HEK293 (cell line): ENCODE measurements at regions not wholly inside any gene's neighbourhood (a gene's known extent, or its start where the extent isn't known, plus 50 kb on each side); places are given as distances from the start of the nearest gene placed in this dataset.

Experiments
- CTCF ChIA-PET: fragments of 350-600 bp; formaldehyde crosslinking; extraction: SDS; loops from one replicate; lab custom pipeline; 2021; ENCODE audit warnings: antibody characterized with exemption; lab: Yijun Ruan, JAX
- POLR2A ChIA-PET: fragments of 300-600 bp; formaldehyde crosslinking; extraction: SDS; loops from one replicate; lab custom pipeline; 2020; ENCODE audit warnings: antibody characterized with exemption, inconsistent platforms; lab: Yijun Ruan, JAX
- H3K27ac ChIP-seq: fragments of 200-500 bp; sonication (Bioruptor generic); 2 replicates; pipeline ENCODE4 v1.5.1; 2014; ENCODE audit warnings: low read depth, low read length, control low read depth, inconsistent platforms; ENCODE audit errors: extremely low read depth
- H3K36me3 ChIP-seq, 2 experiments: fragments of 200-500 bp in 1 of 2; sonication (Bioruptor generic) in 1 of 2; 1 replicate in 1 of 2; 2 replicates in 1 of 2; pipeline ENCODE4 v1.5.1; 2014 to 2017; ENCODE audit warnings: inconsistent platforms in 2 of 2, low read length in 2 of 2; ENCODE audit not compliant: control insufficient read depth in 2 of 2, insufficient read depth in 1 of 2
- H3K4me1 ChIP-seq: fragments of 200-500 bp; sonication (Bioruptor generic); 2 replicates; pipeline ENCODE4 v1.5.1; 2014; ENCODE audit warnings: mild to moderate bottlenecking, low read length, inconsistent platforms; ENCODE audit not compliant: control insufficient read depth, insufficient read depth
- H3K4me3 ChIP-seq: 2 replicates; pipeline ENCODE4 v1.5.1; 2011; ENCODE audit warnings: low read depth, mild to moderate bottlenecking, control low read depth, low read length, moderate library complexity
- H3K9me3 ChIP-seq: fragments of 200-500 bp; sonication (Bioruptor generic); 2 replicates; pipeline ENCODE4 v1.5.1; 2014; ENCODE audit warnings: low read depth, low read length, inconsistent platforms; ENCODE audit not compliant: control insufficient read depth, insufficient read depth
- KLF1 ChIP-seq: fragments of 450-650 bp; formaldehyde crosslinking; IDR thresholded peaks from 2 replicates; pipeline ENCODE4 v1.5.1; 2016; ENCODE audit warnings: missing biosample characterization, missing genetic modification characterization
- KLF7 ChIP-seq: fragments of 450-650 bp; formaldehyde crosslinking; IDR thresholded peaks from 2 replicates; pipeline ENCODE4 v1.5.1; 2016; ENCODE audit warnings: missing biosample characterization, missing genetic modification characterization, borderline replicate concordance
- RBAK ChIP-seq: fragments of 450-650 bp; formaldehyde crosslinking; IDR thresholded peaks from 2 replicates; pipeline ENCODE4 v1.5.1; 2016; ENCODE audit warnings: missing biosample characterization, missing genetic modification characterization
- ZBTB48 ChIP-seq: fragments of 450-650 bp; formaldehyde crosslinking; IDR thresholded peaks from 2 replicates; pipeline ENCODE4 v1.5.1; 2016; ENCODE audit warnings: missing biosample characterization, missing genetic modification characterization
- ZBTB8A ChIP-seq: fragments of 450-650 bp; formaldehyde crosslinking; IDR thresholded peaks from 2 replicates; pipeline ENCODE4 v1.5.1; 2016; ENCODE audit warnings: missing biosample characterization, missing genetic modification characterization
- ZFP37 ChIP-seq: fragments of 450-650 bp; formaldehyde crosslinking; IDR thresholded peaks from 2 replicates; pipeline ENCODE4 v1.5.1; 2016; ENCODE audit warnings: missing biosample characterization, missing genetic modification characterization
- ZNF311 ChIP-seq: fragments of 450-650 bp; formaldehyde crosslinking; IDR thresholded peaks from 2 replicates; pipeline ENCODE4 v1.5.1; 2017; ENCODE audit warnings: missing biosample characterization, missing genetic modification characterization, borderline replicate concordance
- ZNF514 ChIP-seq: fragments of 450-650 bp; formaldehyde crosslinking; IDR thresholded peaks from 2 replicates; pipeline ENCODE4 v1.5.1; 2016; ENCODE audit warnings: missing biosample characterization, missing genetic modification characterization
- ZNF654 ChIP-seq: fragments of 450-650 bp; formaldehyde crosslinking; IDR thresholded peaks from 2 replicates; pipeline ENCODE4 v1.5.1; 2016; ENCODE audit warnings: low read depth, missing biosample characterization, missing genetic modification characterization
- ZNF660 ChIP-seq: fragments of 450-650 bp; IDR thresholded peaks from 2 replicates; pipeline ENCODE4 v1.5.1; 2018; ENCODE audit warnings: missing biosample characterization, mild to moderate bottlenecking, missing genetic modification characterization
- TF ChIP-seq, protein P1 (sequence below): fragments of 450-650 bp; formaldehyde crosslinking; IDR thresholded peaks from 2 replicates; pipeline ENCODE4 v1.5.1; 2016; ENCODE audit warnings: missing biosample characterization, missing genetic modification characterization
- TF ChIP-seq, protein P2 (sequence below): fragments of 450-650 bp; formaldehyde crosslinking; IDR thresholded peaks from 2 replicates; pipeline ENCODE4 v1.5.0; 2017; ENCODE audit warnings: missing biosample characterization, missing genetic modification characterization, borderline replicate concordance
- TF ChIP-seq, protein P3 (sequence below): fragments of 450-650 bp; formaldehyde crosslinking; IDR thresholded peaks from 2 replicates; pipeline ENCODE4 v1.5.1; 2016; ENCODE audit warnings: missing biosample characterization, missing genetic modification characterization
- TF ChIP-seq, protein P4 (sequence below): fragments of 450-650 bp; formaldehyde crosslinking; IDR thresholded peaks from 2 replicates; pipeline ENCODE4 v1.5.1; 2016; ENCODE audit warnings: missing biosample characterization, missing genetic modification characterization, low read depth
- TF ChIP-seq, protein P5 (sequence below): fragments of 450-650 bp; formaldehyde crosslinking; IDR thresholded peaks from 2 replicates; pipeline ENCODE4 v1.5.1; 2016; ENCODE audit warnings: missing biosample characterization, missing genetic modification characterization

DNA sequence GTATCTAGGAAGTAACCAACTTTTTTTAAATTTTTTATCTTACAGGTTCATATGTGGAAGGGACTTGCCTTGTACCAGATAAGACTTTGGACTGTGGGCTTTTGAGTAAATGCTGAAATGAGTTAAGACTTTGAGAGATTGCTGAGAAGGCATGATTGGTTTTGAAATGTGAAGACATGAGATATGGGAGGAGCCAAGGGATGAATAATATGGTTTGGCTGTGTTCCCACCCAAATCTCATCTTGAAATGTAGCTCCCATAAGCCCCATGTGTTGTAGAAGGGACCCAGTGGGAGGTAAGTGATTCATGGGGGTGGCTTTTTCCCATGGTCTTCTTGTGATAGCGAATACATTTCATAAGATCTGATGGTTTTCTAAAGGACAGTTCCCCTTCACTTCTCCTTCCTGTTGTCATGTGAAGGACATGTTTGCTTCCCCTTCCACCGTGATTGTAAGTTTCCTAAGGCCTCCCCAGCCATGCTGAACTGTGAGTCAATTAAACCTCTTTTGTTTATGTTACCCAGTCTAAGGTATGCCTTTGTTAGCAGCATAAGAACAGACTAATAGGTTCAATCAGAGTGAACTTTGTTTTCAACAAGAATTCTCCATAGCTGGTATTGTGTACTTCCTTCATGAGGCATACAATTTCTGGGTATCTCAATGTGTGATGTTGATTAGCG lies 535.6 kb upstream of the MEF2C start:
- ChIA-PET CTCF (interaction anchor here (0.7 to 0.8 kb wide), 2 partner anchors 689 to 707 kb away, joined by 3 read pairs; no protein-coding TSS in a partner anchor), POLR2A (no interaction called here)
- no peaks in the 10 kb centered on the region for H3K4me1 ChIP-seq
- no peak overlapping the region for H3K27ac ChIP-seq
- H3K4me3 ChIP-seq = no peak overlapping the region
- no peaks in the 10 kb centered on the region for H3K36me3 ChIP-seq
- no peak for TF ChIP-seq ZNF311
- TF ChIP-seq KLF7 (tag by site-specific recombination) = no peak
- TF ChIP-seq, protein P1, sequence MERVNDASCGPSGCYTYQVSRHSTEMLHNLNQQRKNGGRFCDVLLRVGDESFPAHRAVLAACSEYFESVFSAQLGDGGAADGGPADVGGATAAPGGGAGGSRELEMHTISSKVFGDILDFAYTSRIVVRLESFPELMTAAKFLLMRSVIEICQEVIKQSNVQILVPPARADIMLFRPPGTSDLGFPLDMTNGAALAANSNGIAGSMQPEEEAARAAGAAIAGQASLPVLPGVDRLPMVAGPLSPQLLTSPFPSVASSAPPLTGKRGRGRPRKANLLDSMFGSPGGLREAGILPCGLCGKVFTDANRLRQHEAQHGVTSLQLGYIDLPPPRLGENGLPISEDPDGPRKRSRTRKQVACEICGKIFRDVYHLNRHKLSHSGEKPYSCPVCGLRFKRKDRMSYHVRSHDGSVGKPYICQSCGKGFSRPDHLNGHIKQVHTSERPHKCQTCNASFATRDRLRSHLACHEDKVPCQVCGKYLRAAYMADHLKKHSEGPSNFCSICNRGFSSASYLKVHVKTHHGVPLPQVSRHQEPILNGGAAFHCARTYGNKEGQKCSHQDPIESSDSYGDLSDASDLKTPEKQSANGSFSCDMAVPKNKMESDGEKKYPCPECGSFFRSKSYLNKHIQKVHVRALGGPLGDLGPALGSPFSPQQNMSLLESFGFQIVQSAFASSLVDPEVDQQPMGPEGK (tag by site-specific recombination) = no peak
- TF ChIP-seq KLF1 (tag by site-specific recombination) = no peak
- TF ChIP-seq ZNF654 (tag by site-specific recombination) = no peak
- TF ChIP-seq, protein P2, sequence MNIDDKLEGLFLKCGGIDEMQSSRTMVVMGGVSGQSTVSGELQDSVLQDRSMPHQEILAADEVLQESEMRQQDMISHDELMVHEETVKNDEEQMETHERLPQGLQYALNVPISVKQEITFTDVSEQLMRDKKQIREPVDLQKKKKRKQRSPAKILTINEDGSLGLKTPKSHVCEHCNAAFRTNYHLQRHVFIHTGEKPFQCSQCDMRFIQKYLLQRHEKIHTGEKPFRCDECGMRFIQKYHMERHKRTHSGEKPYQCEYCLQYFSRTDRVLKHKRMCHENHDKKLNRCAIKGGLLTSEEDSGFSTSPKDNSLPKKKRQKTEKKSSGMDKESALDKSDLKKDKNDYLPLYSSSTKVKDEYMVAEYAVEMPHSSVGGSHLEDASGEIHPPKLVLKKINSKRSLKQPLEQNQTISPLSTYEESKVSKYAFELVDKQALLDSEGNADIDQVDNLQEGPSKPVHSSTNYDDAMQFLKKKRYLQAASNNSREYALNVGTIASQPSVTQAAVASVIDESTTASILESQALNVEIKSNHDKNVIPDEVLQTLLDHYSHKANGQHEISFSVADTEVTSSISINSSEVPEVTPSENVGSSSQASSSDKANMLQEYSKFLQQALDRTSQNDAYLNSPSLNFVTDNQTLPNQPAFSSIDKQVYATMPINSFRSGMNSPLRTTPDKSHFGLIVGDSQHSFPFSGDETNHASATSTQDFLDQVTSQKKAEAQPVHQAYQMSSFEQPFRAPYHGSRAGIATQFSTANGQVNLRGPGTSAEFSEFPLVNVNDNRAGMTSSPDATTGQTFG (tag by site-specific recombination) = no peak
- TF ChIP-seq ZNF514 (tag by site-specific recombination) = no peak
- no peak for TF ChIP-seq ZNF660 (tag by site-specific recombination)
- no peak for TF ChIP-seq ZBTB48 (tag by site-specific recombination)
- TF ChIP-seq RBAK (tag by site-specific recombination) = no peak
- no peaks in the 10 kb centered on the region for H3K9me3 ChIP-seq

DNA sequence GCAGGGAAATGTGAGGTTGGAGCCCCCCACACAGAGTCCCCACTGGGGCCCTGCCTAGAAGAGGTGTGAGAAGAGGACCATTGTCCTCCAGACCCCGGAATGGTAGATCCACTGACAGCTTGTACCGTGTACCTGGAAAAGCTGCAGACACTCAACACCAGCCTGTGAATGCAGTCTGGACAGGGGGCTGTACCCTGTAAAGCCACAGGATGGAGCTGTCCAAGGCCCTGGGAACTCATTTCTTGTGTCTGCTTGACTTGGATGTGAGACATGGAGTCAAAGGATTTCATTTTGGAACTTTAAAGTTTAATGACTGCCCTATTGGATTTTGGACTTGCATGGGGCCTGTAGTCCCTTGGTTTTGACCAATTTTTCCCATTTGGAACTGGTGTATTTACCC lies 535.0 kb upstream of the MEF2C start:
- H3K9me3 ChIP-seq = no peaks in the 10 kb centered on the region
- H3K4me1 ChIP-seq = no peaks in the 10 kb centered on the region
- ChIA-PET CTCF (interaction anchor here (0.7 kb wide), 1 partner anchor 707 kb away, joined by 3 read pairs; no protein-coding TSS in a partner anchor), POLR2A (no interaction called here)
- H3K27ac ChIP-seq = no peak overlapping the region
- TF ChIP-seq ZFP37 = no peak
- TF ChIP-seq, protein P2 (tag by site-specific recombination) = no peak
- TF ChIP-seq RBAK (tag by site-specific recombination) = no peak
- TF ChIP-seq, protein P3, sequence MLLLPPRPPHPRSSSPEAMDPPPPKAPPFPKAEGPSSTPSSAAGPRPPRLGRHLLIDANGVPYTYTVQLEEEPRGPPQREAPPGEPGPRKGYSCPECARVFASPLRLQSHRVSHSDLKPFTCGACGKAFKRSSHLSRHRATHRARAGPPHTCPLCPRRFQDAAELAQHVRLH (tag by site-specific recombination) = no peak
- TF ChIP-seq, protein P4, sequence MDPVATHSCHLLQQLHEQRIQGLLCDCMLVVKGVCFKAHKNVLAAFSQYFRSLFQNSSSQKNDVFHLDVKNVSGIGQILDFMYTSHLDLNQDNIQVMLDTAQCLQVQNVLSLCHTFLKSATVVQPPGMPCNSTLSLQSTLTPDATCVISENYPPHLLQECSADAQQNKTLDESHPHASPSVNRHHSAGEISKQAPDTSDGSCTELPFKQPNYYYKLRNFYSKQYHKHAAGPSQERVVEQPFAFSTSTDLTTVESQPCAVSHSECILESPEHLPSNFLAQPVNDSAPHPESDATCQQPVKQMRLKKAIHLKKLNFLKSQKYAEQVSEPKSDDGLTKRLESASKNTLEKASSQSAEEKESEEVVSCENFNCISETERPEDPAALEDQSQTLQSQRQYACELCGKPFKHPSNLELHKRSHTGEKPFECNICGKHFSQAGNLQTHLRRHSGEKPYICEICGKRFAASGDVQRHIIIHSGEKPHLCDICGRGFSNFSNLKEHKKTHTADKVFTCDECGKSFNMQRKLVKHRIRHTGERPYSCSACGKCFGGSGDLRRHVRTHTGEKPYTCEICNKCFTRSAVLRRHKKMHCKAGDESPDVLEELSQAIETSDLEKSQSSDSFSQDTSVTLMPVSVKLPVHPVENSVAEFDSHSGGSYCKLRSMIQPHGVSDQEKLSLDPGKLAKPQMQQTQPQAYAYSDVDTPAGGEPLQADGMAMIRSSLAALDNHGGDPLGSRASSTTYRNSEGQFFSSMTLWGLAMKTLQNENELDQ (tag by site-specific recombination) = no peak
- TF ChIP-seq, protein P5, sequence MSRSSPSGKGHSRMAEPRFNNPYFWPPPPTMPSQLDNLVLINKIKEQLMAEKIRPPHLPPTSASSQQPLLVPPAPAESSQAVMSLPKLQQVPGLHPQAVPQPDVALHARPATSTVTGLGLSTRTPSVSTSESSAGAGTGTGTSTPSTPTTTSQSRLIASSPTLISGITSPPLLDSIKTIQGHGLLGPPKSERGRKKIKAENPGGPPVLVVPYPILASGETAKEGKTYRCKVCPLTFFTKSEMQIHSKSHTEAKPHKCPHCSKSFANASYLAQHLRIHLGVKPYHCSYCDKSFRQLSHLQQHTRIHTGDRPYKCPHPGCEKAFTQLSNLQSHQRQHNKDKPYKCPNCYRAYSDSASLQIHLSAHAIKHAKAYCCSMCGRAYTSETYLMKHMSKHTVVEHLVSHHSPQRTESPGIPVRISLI (tag by site-specific recombination) = no peak
- TF ChIP-seq ZBTB8A (tag by site-specific recombination) = no peak
- no peaks in the 10 kb centered on the region for H3K36me3 ChIP-seq
- no peak overlapping the region for H3K4me3 ChIP-seq
